H1 (cell line): ENCODE measurements at regions not wholly inside any gene's neighbourhood (a gene's known extent, or its start where the extent isn't known, plus 50 kb on each side); places are given as distances from the start of the nearest gene placed in this dataset.
"Not testable (repeated sequence)": the region's sequence is repeated elsewhere in the genome, so short reads cannot be mapped to it uniquely, and the experiment has no call there.

ENCODE experiments used
- CTCF ChIA-PET: fragments of 300-600 bp; sonication (Branson Sonifier 250); formaldehyde crosslinking; loops from one replicate; lab custom pipeline; 2021; ENCODE audit not compliant: partially characterized antibody; lab: Charles Lee
- POLR2A ChIA-PET: fragments of 300-600 bp; sonication (Branson Sonifier 250); formaldehyde crosslinking; loops from one replicate; lab custom pipeline; 2021; ENCODE audit warnings: inconsistent platforms; ENCODE audit not compliant: partially characterized antibody; lab: Charles Lee
- DNase-seq, 2 experiments: peaks; one replicate each; pipeline versions ENCODE4 v3.0.0 to v3.0.0-alpha.2; 2010 to 2022; ENCODE audit warnings: low spot score in 2 of 2, low read depth in 1 of 2, mixed read lengths in 1 of 2
- FAIRE-seq: peaks from 2 replicates; lab custom pipeline; 2011; peaks lifted over from hg19 to GRCh38; lab: Jason Lieb, UNC
- H2AFZ ChIP-seq: 2 replicates; pipeline ENCODE4 v1.8.1; 2012; ENCODE audit warnings: low read length, inconsistent platforms
- H2AK5ac ChIP-seq: 2 replicates; pipeline ENCODE4 v1.6.1; 2013; ENCODE audit warnings: low read depth, low read length
- H2BK120ac ChIP-seq: replicated peaks from 2 replicates; pipeline ENCODE3; 2013; ENCODE audit warnings: low read depth, low read length, inconsistent platforms
- H2BK12ac ChIP-seq: 2 replicates; pipeline ENCODE4 v1.6.1; 2013; ENCODE audit warnings: low read depth, low read length
- H2BK15ac ChIP-seq: 2 replicates; pipeline ENCODE4 v1.6.1; 2013; ENCODE audit warnings: low read length
- H2BK20ac ChIP-seq: 2 replicates; pipeline ENCODE4 v1.6.1; 2013; ENCODE audit warnings: low read length
- H2BK5ac ChIP-seq: 2 replicates; pipeline ENCODE4 v1.6.1; 2013; ENCODE audit warnings: low read depth, low read length
- H3K14ac ChIP-seq: 2 replicates; pipeline ENCODE4 v1.6.1; 2013; ENCODE audit warnings: inconsistent platforms; ENCODE audit not compliant: insufficient read length
- H3K18ac ChIP-seq: 2 replicates; pipeline ENCODE4 v1.6.1; 2013; ENCODE audit warnings: low read length; ENCODE audit errors: extremely low read depth
- H3K23ac ChIP-seq: 2 replicates; pipeline ENCODE4 v1.6.1; 2013; ENCODE audit warnings: inconsistent platforms; ENCODE audit not compliant: insufficient read length
- H3K23me2 ChIP-seq: 2 replicates; pipeline ENCODE4 v1.6.1; 2013; ENCODE audit warnings: low read depth, low read length
- H3K27ac ChIP-seq: 2 replicates; pipeline ENCODE4 v1.6.1; 2011; ENCODE audit warnings: low read depth, low read length, inconsistent platforms
- H3K27me3 ChIP-seq, 4 experiments: replicated peaks in 1 of 4; 1 replicate in 1 of 4; 2 replicates in 3 of 4; pipeline versions ENCODE4 v1.6.1 to v1.8.1; 2011 to 2013; ENCODE audit warnings: low read length in 3 of 4, mild to moderate bottlenecking in 3 of 4, inconsistent platforms in 2 of 4, mixed read lengths in 2 of 4, moderate library complexity in 1 of 4; ENCODE audit not compliant: control insufficient read depth in 3 of 4, insufficient read depth in 3 of 4; ENCODE audit errors: extremely low read depth in 1 of 4
- H3K36me3 ChIP-seq, 4 experiments: 2 replicates each; pipeline versions ENCODE4 v1.6.1 to v1.8.1; 2011 to 2013; ENCODE audit warnings: mild to moderate bottlenecking in 4 of 4, low read length in 3 of 4, moderate library complexity in 2 of 4, control low read depth in 1 of 4, inconsistent platforms in 1 of 4; ENCODE audit not compliant: insufficient read depth in 4 of 4, control insufficient read depth in 2 of 4
- H3K4ac ChIP-seq: replicated peaks from 2 replicates; pipeline ENCODE3; 2013; ENCODE audit warnings: low read length, low read depth, mixed read lengths, inconsistent platforms; ENCODE audit not compliant: insufficient read length
- H3K4me1 ChIP-seq, 4 experiments: replicated peaks in 1 of 4; 1 replicate in 1 of 4; 2 replicates in 3 of 4; pipeline versions ENCODE4 v1.6.1 to v1.8.1; 2011 to 2013; ENCODE audit warnings: low read length in 3 of 4, inconsistent platforms in 2 of 4, mixed read lengths in 1 of 4; ENCODE audit not compliant: insufficient read depth in 4 of 4, control insufficient read depth in 3 of 4
- H3K4me2 ChIP-seq, 2 experiments: 2 replicates each; pipeline versions ENCODE4 v1.6.1 to v1.8.1; 2011 to 2013; ENCODE audit warnings: low read depth in 2 of 2, low read length in 2 of 2, control low read depth in 1 of 2, inconsistent platforms in 1 of 2, mild to moderate bottlenecking in 1 of 2; ENCODE audit not compliant: insufficient read depth in 1 of 2
- H3K4me3 ChIP-seq, 4 experiments: fragments of 200-600, 300-600 bp in 1 of 4; sonication (generic), shearing (Covaris generic), sonication (Bioruptor Twin) in 1 of 4; 2 replicates each; pipeline versions ENCODE4 v1.5.1 to v1.8.1; 2011 to 2016; ENCODE audit warnings: low read length in 4 of 4, low read depth in 3 of 4, control low read depth in 2 of 4, inconsistent platforms in 2 of 4, mild to moderate bottlenecking in 2 of 4, mixed read lengths in 1 of 4, moderate library complexity in 1 of 4; ENCODE audit not compliant: insufficient read depth in 2 of 4; ENCODE audit errors: extremely low read depth in 1 of 4
- H3K56ac ChIP-seq: replicated peaks from 2 replicates; pipeline ENCODE3; 2013; ENCODE audit warnings: low read depth, mild to moderate bottlenecking, mixed read lengths, low read length, inconsistent platforms; ENCODE audit not compliant: insufficient read length
- H3K79me1 ChIP-seq: 2 replicates; pipeline ENCODE4 v1.6.1; 2013; ENCODE audit warnings: low read depth, low read length, control low read depth
- H3K79me2 ChIP-seq, 2 experiments: 2 replicates each; pipeline versions ENCODE4 v1.6.1 to v1.8.1; 2012 to 2013; ENCODE audit warnings: low read length in 2 of 2, mild to moderate bottlenecking in 2 of 2, inconsistent platforms in 1 of 2; ENCODE audit not compliant: insufficient read depth in 2 of 2, control insufficient read depth in 1 of 2
- H3K9ac ChIP-seq, 4 experiments: replicated peaks in 1 of 4; 1 replicate in 1 of 4; 2 replicates in 3 of 4; pipeline versions ENCODE4 v1.6.1 to v1.8.1; 2011 to 2013; ENCODE audit warnings: low read depth in 3 of 4, low read length in 3 of 4, control low read depth in 2 of 4, mild to moderate bottlenecking in 2 of 4, moderate library complexity in 2 of 4, inconsistent platforms in 1 of 4; ENCODE audit errors: extremely low read depth in 1 of 4
- H3K9me3 ChIP-seq, 2 experiments: 2 replicates each; pipeline versions ENCODE4 v1.6.1 to v1.8.1; 2012 to 2013; ENCODE audit warnings: mild to moderate bottlenecking in 2 of 2, moderate library complexity in 2 of 2, control low read depth in 1 of 2, inconsistent platforms in 1 of 2, low read depth in 1 of 2, low read length in 1 of 2, mixed read lengths in 1 of 2; ENCODE audit not compliant: insufficient read depth in 2 of 2
- H4K20me1 ChIP-seq, 2 experiments: replicated peaks in 1 of 2; 2 replicates each; pipeline versions ENCODE3 to v1.8.1; 2011 to 2013; ENCODE audit warnings: inconsistent platforms in 2 of 2, low read length in 2 of 2, mild to moderate bottlenecking in 1 of 2; ENCODE audit not compliant: insufficient read depth in 2 of 2, control insufficient read depth in 1 of 2
- H4K5ac ChIP-seq: 2 replicates; pipeline ENCODE4 v1.6.1; 2013; ENCODE audit warnings: low read length, low read depth, mixed read lengths, inconsistent platforms; ENCODE audit not compliant: insufficient read length
- H4K8ac ChIP-seq: 2 replicates; pipeline ENCODE4 v1.8.0; 2013; ENCODE audit warnings: mild to moderate bottlenecking, moderate library complexity, low read length, inconsistent platforms; ENCODE audit not compliant: insufficient read depth; ENCODE audit errors: extremely low read depth
- H4K91ac ChIP-seq: replicated peaks from 2 replicates; pipeline ENCODE3; 2013; ENCODE audit warnings: low read length, mixed read lengths, inconsistent platforms; ENCODE audit not compliant: insufficient read length
- CTCF ChIP-seq, 3 experiments: IDR thresholded peaks; 1 replicate in 2 of 3; 2 replicates in 1 of 3; pipeline versions ENCODE4 v1.5.1 to v1.6.1; 2011; ENCODE audit warnings: low read length in 3 of 3, mild to moderate bottlenecking in 3 of 3, inconsistent platforms in 2 of 3, low read depth in 1 of 3, moderate library complexity in 1 of 3; ENCODE audit not compliant: insufficient read depth in 1 of 3; ENCODE audit errors: control extremely low read depth in 1 of 3
- GABPA ChIP-seq: IDR thresholded peaks from 2 replicates; pipeline ENCODE4 v1.6.1; 2011; ENCODE audit warnings: mild to moderate bottlenecking, low read length, moderate library complexity, borderline replicate concordance; ENCODE audit not compliant: insufficient read depth
- KDM5A ChIP-seq: fragments of 200-600 bp; IDR thresholded peaks from 2 replicates; pipeline ENCODE4 v1.7.1; 2012; ENCODE audit warnings: mild to moderate bottlenecking, low read length, inconsistent platforms, mixed read lengths
- WGBS, 2 experiments: shearing (Covaris generic) in 1 of 2; methylation state at CpG; one replicate each; pipeline versions ENCODE4 v1.1.6 to v1.1.7; 2013 to 2015; ENCODE audit warnings: low lambda C conversion rate in 2 of 2, mixed read lengths in 2 of 2, inconsistent platforms in 1 of 2, low coverage in 1 of 2, missing lambda C conversion rate in 1 of 2; ENCODE audit not compliant: insufficient replicate concordance in 2 of 2, insufficient coverage in 1 of 2, insufficient read length in 1 of 2; ENCODE audit errors: extremely low coverage in 1 of 2, missing lambda C conversion rate in 1 of 2; 5-methylcytosine and 5-hydroxymethylcytosine counted together

- no peak for TF ChIP-seq CTCF (IDR thresholded peaks at IDR 0.05; ENCODE audit: control extremely low read depth in 1 of 3, insufficient read depth in 1 of 3, low read depth in 1 of 3, low read length in 3 of 3)
- TF ChIP-seq GABPA, result no peak
- TF ChIP-seq KDM5A, result no peak
Measured at GRCh38 chr20:53855733-53856132, 214.7 kb downstream of the BCAS1 start (continued).

- H2AFZ ChIP-seq, H3K27me3 ChIP-seq, H3K9ac ChIP-seq, H3K23me2 ChIP-seq, H2BK12ac ChIP-seq, H3K18ac ChIP-seq, H3K23ac ChIP-seq, H3K36me3 ChIP-seq, H3K56ac ChIP-seq, H2BK5ac ChIP-seq, H2BK15ac ChIP-seq, H4K8ac ChIP-seq, H2BK20ac ChIP-seq, H4K20me1 ChIP-seq, H4K5ac ChIP-seq, H4K91ac ChIP-seq, H3K79me2 ChIP-seq, H3K79me1 ChIP-seq, H2BK120ac ChIP-seq, CTCF ChIA-PET, H3K4me3 ChIP-seq, H3K4me1 ChIP-seq, POLR2A ChIA-PET, H3K4ac ChIP-seq, FAIRE-seq, H3K9me3 ChIP-seq, H3K14ac ChIP-seq, H3K27ac ChIP-seq, DNase-seq, H2AK5ac ChIP-seq, H3K4me2 ChIP-seq: not testable (repeated sequence)
- WGBS, 2 experiments, result no CpG with 5 or more reads among the region's 10 CpGs
Measured at GRCh38 chr20:53854609-53854926, 215.8 kb downstream of the BCAS1 start.
